ENCODE measurements at regions not wholly inside any gene's neighbourhood (a gene's known extent, or its start where the extent isn't known, plus 50 kb on each side); places are given as distances from the start of the nearest gene placed in this dataset.

DNA sequence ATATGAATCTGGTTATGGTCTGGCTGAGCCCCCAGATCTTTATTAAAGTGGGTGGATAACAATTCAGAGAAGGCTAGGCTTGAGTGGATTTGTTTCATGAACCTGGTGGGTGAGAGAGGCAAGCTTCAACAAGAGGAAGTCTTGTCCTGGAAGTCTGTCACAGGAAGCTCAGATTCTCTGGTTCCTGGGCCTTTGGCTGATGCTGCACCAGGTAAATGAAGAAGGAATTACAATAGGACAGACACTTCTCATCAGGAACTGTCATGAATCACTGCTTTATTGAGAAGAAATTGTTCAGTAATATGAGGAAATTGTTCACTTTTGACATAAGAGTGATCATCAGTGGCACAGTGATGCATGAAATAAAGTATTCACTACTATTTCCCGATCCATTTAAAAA is 167.6 kb upstream of the ELL2 start:
- no peaks in the 10 kb centered on the region for H3K36me3 Mint-ChIP-seq (ENCODE audit: insufficient read depth, unreplicated experiment)
- CTCF ChIA-PET: interaction anchor here (0.6 to 1.2 kb wide), 2 partner anchors 15 to 394 kb away, joined by 3 to 5 read pairs; no protein-coding TSS in a partner anchor
- POLR2A ChIA-PET: interaction anchor here (0.6 to 6.2 kb wide), 3 partner anchors 13 to 126 kb away, joined by 3 to 41 read pairs (median 5); no protein-coding TSS in a partner anchor
- DNase-seq (ENCODE audit: unreplicated experiment): no peak
- no peaks in the 10 kb centered on the region for H3K27me3 Mint-ChIP-seq (ENCODE audit: insufficient read depth, unreplicated experiment)
- TF ChIP-seq, protein P1, sequence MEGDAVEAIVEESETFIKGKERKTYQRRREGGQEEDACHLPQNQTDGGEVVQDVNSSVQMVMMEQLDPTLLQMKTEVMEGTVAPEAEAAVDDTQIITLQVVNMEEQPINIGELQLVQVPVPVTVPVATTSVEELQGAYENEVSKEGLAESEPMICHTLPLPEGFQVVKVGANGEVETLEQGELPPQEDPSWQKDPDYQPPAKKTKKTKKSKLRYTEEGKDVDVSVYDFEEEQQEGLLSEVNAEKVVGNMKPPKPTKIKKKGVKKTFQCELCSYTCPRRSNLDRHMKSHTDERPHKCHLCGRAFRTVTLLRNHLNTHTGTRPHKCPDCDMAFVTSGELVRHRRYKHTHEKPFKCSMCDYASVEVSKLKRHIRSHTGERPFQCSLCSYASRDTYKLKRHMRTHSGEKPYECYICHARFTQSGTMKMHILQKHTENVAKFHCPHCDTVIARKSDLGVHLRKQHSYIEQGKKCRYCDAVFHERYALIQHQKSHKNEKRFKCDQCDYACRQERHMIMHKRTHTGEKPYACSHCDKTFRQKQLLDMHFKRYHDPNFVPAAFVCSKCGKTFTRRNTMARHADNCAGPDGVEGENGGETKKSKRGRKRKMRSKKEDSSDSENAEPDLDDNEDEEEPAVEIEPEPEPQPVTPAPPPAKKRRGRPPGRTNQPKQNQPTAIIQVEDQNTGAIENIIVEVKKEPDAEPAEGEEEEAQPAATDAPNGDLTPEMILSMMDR (IDR thresholded peaks at IDR 0.05; ENCODE audit: unreplicated experiment): no peak
- no peaks in the 10 kb centered on the region for H3K4me1 Mint-ChIP-seq (ENCODE audit: insufficient read depth, unreplicated experiment)
- BruUV-seq (replicated peaks): no TSS peak
- intact Hi-C loops (cut with micrococcal nuclease): no loop called here
- H3K4me3 Mint-ChIP-seq (ENCODE audit: unreplicated experiment): no peak overlapping the region
- H3K27ac Mint-ChIP-seq (ENCODE audit: low read depth, unreplicated experiment): no peak overlapping the region
- no peaks in the 10 kb centered on the region for H3K9me3 Mint-ChIP-seq (ENCODE audit: unreplicated experiment)

DNA sequence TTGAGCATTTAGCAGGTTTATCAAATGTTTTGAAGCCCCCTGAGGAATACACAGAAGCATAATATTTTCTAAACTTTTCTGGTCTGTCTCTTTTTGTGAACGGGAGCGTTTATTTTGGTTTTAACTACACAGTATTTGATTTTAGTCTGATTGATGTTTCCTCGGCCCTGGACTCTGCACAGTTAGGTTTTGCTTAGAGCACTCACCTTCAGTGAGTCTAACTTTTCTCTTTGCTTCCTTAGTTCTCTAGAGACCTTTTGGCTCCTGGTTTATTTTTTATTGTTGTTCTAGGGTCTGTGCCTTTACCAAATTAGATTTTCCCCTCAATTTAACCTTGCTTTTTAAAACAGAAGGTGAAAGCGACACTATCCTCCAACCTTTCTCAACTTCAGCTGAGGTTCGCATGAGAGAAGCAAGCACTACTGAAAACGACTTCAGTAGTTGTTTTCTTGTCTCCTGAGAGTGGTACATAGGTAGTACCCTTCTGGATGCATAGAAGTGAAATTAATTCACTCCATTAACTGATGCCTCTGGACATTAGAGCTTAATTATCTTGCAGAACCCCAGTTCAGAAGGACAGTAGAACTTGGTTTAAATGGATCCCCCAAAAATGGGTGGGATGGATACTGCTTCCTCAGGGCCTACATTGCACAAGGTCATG is 166.7 kb upstream of the ELL2 start:
- POLR2A ChIA-PET: interaction anchor here (1.4 to 6.2 kb wide), 3 partner anchors 10 to 13 kb away, joined by 3 to 41 read pairs (median 5); no protein-coding TSS in a partner anchor

DNA sequence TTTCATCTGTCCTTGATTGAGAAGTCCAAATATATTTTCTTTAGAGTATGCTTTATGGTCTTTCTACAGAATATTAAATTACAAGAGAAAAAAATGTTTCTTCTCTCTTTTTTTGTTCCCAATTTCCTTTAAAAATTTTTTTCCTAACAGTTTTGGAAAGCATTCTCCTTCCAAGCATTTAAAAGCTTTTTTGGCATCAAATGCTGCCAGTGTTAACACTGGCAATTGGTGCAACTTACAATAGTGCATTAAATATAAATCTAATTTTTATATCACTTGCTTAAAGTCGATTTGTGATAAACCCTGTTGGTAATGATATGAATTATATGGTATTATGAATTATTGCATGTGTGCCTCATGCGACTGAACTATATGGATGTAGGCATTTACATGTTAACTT is 165.9 kb upstream of the ELL2 start:
- H3K4me3 Mint-ChIP-seq (ENCODE audit: unreplicated experiment): no peak overlapping the region
- H3K9me3 Mint-ChIP-seq (ENCODE audit: unreplicated experiment): no peaks in the 10 kb centered on the region
- no peak overlapping the region for H3K27ac Mint-ChIP-seq (ENCODE audit: low read depth, unreplicated experiment)
- no peaks in the 10 kb centered on the region for H3K36me3 Mint-ChIP-seq (ENCODE audit: insufficient read depth, unreplicated experiment)
- ChIA-PET POLR2A (interaction anchor here (0.9 to 6.2 kb wide), 5 partner anchors 9 to 167 kb away, joined by 3 to 41 read pairs (median 4); no protein-coding TSS in a partner anchor), CTCF (interaction anchor here (0.5 to 1.6 kb wide), 7 partner anchors 8 to 329 kb away, joined by 3 to 5 read pairs (median 3); partner anchors contain the start of gene ELL2)
- no peak for DNase-seq (ENCODE audit: unreplicated experiment)
- no peaks in the 10 kb centered on the region for H3K4me1 Mint-ChIP-seq (ENCODE audit: insufficient read depth, unreplicated experiment)
- no peaks in the 10 kb centered on the region for H3K27me3 Mint-ChIP-seq (ENCODE audit: insufficient read depth, unreplicated experiment)
- intact Hi-C loops (cut with micrococcal nuclease): no loop called here
- TF ChIP-seq, protein P1 (IDR thresholded peaks at IDR 0.05; ENCODE audit: unreplicated experiment): no peak
- no TSS peak for BruUV-seq (replicated peaks)

More for the DNA sequence above, 166.7 kb upstream of the ELL2 start:
- Mint-ChIP-seq H3K9me3 (ENCODE audit: unreplicated experiment) (no peaks in the 10 kb centered on the region), H3K36me3 (ENCODE audit: insufficient read depth, unreplicated experiment) (no peaks in the 10 kb centered on the region), H3K27ac (ENCODE audit: low read depth, unreplicated experiment) (no peak overlapping the region), H3K4me1 (ENCODE audit: insufficient read depth, unreplicated experiment) (no peaks in the 10 kb centered on the region), H3K4me3 (ENCODE audit: unreplicated experiment) (no peak overlapping the region), H3K27me3 (ENCODE audit: insufficient read depth, unreplicated experiment) (no peaks in the 10 kb centered on the region)
- no peak for DNase-seq (ENCODE audit: unreplicated experiment)
- intact Hi-C loops (cut with micrococcal nuclease): no loop called here
- no TSS peak for BruUV-seq (replicated peaks)
- TF ChIP-seq, protein P1 (IDR thresholded peaks at IDR 0.05; ENCODE audit: unreplicated experiment): no peak
- CTCF ChIA-PET: interaction anchor here (0.6 to 1.6 kb wide), 5 partner anchors 7 to 395 kb away, joined by 3 to 5 read pairs (median 3); no protein-coding TSS in a partner anchor

DNA sequence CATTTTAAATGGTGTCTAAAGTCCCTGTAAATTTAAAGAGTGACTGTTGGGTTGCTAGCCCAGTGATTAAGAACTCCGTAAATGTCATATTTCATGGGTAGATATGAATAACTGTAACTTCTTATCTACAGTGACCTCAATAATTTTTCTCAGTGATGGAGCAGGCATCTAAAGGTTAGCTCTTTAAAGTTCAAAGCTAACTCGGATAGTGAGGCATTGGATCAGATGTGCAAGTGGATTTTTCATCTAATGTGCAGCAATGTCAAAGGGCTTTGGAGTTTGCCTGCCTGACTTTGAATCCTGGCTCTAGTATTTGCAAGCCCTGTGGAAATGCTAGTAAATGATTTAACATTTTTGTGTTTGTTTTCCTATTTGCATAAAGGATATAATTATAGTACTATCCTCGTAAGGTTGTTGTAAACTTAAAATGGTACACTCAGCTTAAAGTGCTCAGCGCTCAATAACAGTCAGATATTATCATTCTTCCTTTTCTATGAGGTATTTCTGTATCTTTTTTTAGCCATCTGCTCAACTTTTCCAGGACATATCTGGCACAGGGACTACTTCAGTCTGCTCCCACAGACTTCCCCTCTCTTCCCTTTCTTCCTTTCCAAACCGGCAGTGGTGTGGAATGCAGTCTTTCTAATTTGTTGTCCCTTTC is 163.7 kb upstream of the ELL2 start:
- no peak for DNase-seq (ENCODE audit: unreplicated experiment)
- Mint-ChIP-seq H3K27ac (ENCODE audit: low read depth, unreplicated experiment) (no peak overlapping the region), H3K9me3 (ENCODE audit: unreplicated experiment) (no peaks in the 10 kb centered on the region), H3K4me3 (ENCODE audit: unreplicated experiment) (no peak overlapping the region), H3K36me3 (ENCODE audit: insufficient read depth, unreplicated experiment) (no peaks in the 10 kb centered on the region), H3K4me1 (ENCODE audit: insufficient read depth, unreplicated experiment) (no peaks in the 10 kb centered on the region), H3K27me3 (ENCODE audit: insufficient read depth, unreplicated experiment) (no peaks in the 10 kb centered on the region)
- POLR2A ChIA-PET: interaction anchor here (1.3 to 6.2 kb wide), 3 partner anchors 12 to 22 kb away, joined by 5 to 41 read pairs (median 8); no protein-coding TSS in a partner anchor
- no TSS peak for BruUV-seq (replicated peaks)
- TF ChIP-seq, protein P1 (IDR thresholded peaks at IDR 0.05; ENCODE audit: unreplicated experiment): no peak
- CTCF ChIA-PET: interaction anchor here (0.6 kb wide), 1 partner anchor 9 kb away, joined by 3 read pairs; no protein-coding TSS in a partner anchor
- intact Hi-C loops (cut with micrococcal nuclease): no loop called here

Measured in MCF 10A (cell line).